Prostate gland (tissue), 2 donors: ENCODE measurements at regions not wholly inside any gene's neighbourhood (a gene's known extent, or its start where the extent isn't known, plus 50 kb on each side); places are given as distances from the start of the nearest gene placed in this dataset.
"Not testable (repeated sequence)": the region's sequence is repeated elsewhere in the genome, so short reads cannot be mapped to it uniquely, and the experiment has no call there.

Experiments
- DNase-seq: peaks from one replicate; pipeline ENCODE4 v3.0.0-alpha.2; 2019; ENCODE audit warnings: low spot score
- H3K27ac ChIP-seq, 2 donors: fragments of 200-600 bp; sonication (generic); 2 replicates each; pipeline ENCODE4 v1.5.1; 2017 to 2019
- H3K27me3 ChIP-seq: fragments of 200-600 bp; sonication (generic); replicated peaks from 2 replicates; pipeline ENCODE4 v1.5.1; 2019; ENCODE audit not compliant: insufficient read depth
- H3K36me3 ChIP-seq, 2 donors: fragments of 200-600 bp; sonication (generic); 1 replicate in 1 of 2; 2 replicates in 1 of 2; pipeline versions ENCODE4 v1.5.1 to v1.8.1; 2017 to 2019
- H3K4me1 ChIP-seq: fragments of 200-600 bp; sonication (generic); replicated peaks from 2 replicates; pipeline ENCODE4 v1.5.1; 2019
- H3K4me3 ChIP-seq, 2 donors: fragments of 200-600 bp; sonication (generic); 2 replicates each; pipeline ENCODE4 v1.5.1; 2017 to 2019
- H3K9me3 ChIP-seq: fragments of 200-600 bp; sonication (generic); 2 replicates; pipeline ENCODE4 v1.5.1; 2017
- CTCF ChIP-seq, 4 experiments: fragments of 200-600 bp in 2 of 4; fragments of 450-650 bp in 2 of 4; sonication (generic) in 2 of 4; IDR thresholded peaks; 1 replicate in 3 of 4; 2 replicates in 1 of 4; pipeline ENCODE4 v1.5.1; 2016 to 2019; ENCODE audit warnings: antibody characterized with exemption in 4 of 4, mild to moderate bottlenecking in 2 of 4, moderate library complexity in 2 of 4
- POLR2A ChIP-seq: fragments of 450-650 bp; IDR thresholded peaks from one replicate; pipeline ENCODE4 v1.6.1; 2016; ENCODE audit warnings: antibody characterized with exemption, mild to moderate bottlenecking
- POLR2AphosphoS5 ChIP-seq: sonication (generic); formaldehyde crosslinking; IDR thresholded peaks from one replicate; pipeline ENCODE4 v1.6.1; 2017; ENCODE audit warnings: antibody characterized with exemption
- WGBS: methylation state at CpG from one replicate; pipeline ENCODE4 v1.1.5; 2018; 5-methylcytosine and 5-hydroxymethylcytosine counted together
- intact Hi-C: fragments of 100-400 bp; cut with DNase I; formaldehyde crosslinking; loops from one replicate; pipeline ENCODE4 v1.14.2; 2022

- no peak for DNase-seq
- H3K4me3 ChIP-seq = no peak overlapping the region
- no peaks in the 10 kb centered on the region for H3K4me1 ChIP-seq
- H3K27me3 ChIP-seq = no peaks in the 10 kb centered on the region
- intact Hi-C loops = no loop called here
- H3K9me3 ChIP-seq = no peaks in the 10 kb centered on the region
- no peaks in the 10 kb centered on the region for H3K36me3 ChIP-seq
- H3K27ac ChIP-seq = no peak overlapping the region
- TF ChIP-seq CTCF (IDR thresholded peaks at IDR 0.05) (no peak), POLR2AphosphoS5 (no peak), POLR2A (no peak)
Measured at GRCh38 chr4:117135634-117136354, 50.4 kb upstream of the TRAM1L1 start.

DNA sequence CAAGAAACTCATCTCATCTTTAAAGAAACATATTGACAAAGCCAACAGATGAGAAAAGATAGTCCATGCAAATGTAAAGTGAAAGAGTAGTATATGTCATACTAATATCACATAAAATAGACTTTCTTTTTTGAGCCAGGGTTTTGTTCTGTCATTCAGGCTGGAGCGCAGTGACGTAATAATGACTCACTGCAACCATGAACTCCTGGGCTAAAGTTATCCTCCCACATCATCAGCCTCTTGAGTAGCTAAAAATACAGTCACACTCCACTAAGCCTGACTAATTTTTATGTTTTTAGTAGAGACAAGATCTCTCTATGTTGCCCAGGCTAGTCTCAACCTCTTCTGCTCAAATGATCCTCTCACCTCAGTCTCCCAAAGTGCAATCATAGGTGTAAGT is 51.8 kb upstream of the TRAM1L1 start:
- Histone ChIP-seq H3K9me3 (no peaks in the 10 kb centered on the region), H3K27ac (no peak overlapping the region), H3K27me3 (no peaks in the 10 kb centered on the region), H3K4me3 (no peak overlapping the region), H3K36me3 (no peaks in the 10 kb centered on the region), H3K4me1 (no peaks in the 10 kb centered on the region)
- DNase-seq = no peak
- TF ChIP-seq CTCF (IDR thresholded peaks at IDR 0.05) (no peak), POLR2AphosphoS5 (no peak), POLR2A (no peak)
- intact Hi-C loops = no loop called here
- WGBS = 97% methylated on average over 2 of the region's 2 CpGs

DNA sequence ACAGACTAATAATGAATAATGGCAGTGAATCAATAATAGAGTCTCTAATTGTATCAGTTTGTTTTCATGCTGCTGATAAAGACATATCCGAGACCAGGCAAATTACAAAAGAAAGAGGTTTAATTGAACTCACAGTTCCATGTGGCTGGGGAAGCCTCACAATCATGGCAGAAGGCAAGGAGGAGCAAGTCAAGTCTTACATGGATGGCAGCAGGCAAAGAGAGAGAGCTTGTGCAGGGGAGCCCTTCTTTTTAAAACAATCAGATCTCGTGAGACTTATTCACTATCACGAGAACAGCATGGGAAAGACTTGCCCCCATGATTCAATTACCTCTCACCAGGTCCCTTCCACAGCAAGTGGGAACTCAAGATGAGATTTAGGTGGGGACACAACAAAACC is 53.4 kb upstream of the TRAM1L1 start:
- 91% methylated on average over 3 of the region's 3 CpGs for WGBS
- H3K27ac ChIP-seq, H3K27me3 ChIP-seq, H3K4me1 ChIP-seq, DNase-seq, H3K36me3 ChIP-seq, intact Hi-C loops, H3K4me3 ChIP-seq, H3K9me3 ChIP-seq: not testable (repeated sequence)

DNA sequence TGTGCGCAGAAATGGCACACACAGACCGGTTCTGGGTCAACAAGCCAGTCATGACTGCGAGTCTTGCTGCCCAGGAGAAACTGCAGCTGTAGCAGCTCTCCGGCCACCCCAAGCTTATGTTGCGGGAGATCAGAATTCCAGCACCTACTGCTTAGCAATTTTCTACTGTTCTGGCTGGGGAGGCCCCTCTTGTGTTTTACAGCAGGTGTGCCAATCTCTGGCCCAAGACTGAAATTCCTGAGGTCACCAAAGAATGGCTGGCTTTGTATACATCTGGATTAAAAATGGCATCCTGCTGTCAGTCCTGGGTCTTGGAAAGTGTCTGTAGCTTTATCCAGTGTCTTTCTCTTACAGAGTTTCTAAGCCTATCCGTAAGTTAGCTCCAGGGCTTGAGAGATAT is 68.9 kb upstream of the TRAM1L1 start:
- H3K27me3 ChIP-seq = no peaks in the 10 kb centered on the region
- H3K4me3 ChIP-seq = no peak overlapping the region
- WGBS = 95% methylated on average over 6 of the region's 6 CpGs
- no peak for DNase-seq
- intact Hi-C loops = no loop called here
- H3K9me3 ChIP-seq = no peaks in the 10 kb centered on the region
- H3K4me1 ChIP-seq = no peaks in the 10 kb centered on the region
- H3K27ac ChIP-seq = no peak overlapping the region
- H3K36me3 ChIP-seq = no peaks in the 10 kb centered on the region
- TF ChIP-seq POLR2AphosphoS5 (no peak), POLR2A (no peak), CTCF (IDR thresholded peaks at IDR 0.05) (no peak)

DNA sequence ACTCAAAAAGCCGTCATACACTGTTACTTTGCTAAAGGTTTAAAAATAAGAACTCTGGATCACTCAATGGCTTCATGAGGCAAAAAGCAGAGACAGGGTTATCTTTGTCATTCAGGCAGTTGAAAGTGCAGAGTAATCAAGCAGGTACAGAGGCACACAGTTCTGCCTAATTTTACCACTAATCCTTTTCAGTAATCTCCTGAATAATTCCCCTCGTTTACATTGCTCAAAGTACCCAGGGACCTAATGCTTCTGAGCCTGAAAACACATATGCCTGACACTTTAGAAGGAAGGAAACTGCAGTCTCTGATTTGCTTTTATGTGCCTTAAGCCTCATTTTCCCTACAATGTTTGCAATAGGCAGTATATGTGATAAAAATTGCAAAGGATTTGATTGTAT is 71.4 kb upstream of the TRAM1L1 start:
- WGBS = 48% methylated on average over 2 of the region's 2 CpGs
- Histone ChIP-seq H3K36me3 (no peaks in the 10 kb centered on the region), H3K27me3 (no peaks in the 10 kb centered on the region), H3K4me1 (no peaks in the 10 kb centered on the region), H3K27ac (no peak overlapping the region), H3K4me3 (no peak overlapping the region), H3K9me3 (no peaks in the 10 kb centered on the region)
- DNase-seq = no peak
- no peak for TF ChIP-seq CTCF (IDR thresholded peaks at IDR 0.05)
- no peak for TF ChIP-seq POLR2A
- TF ChIP-seq POLR2AphosphoS5 = no peak
- intact Hi-C loops = no loop called here
